ENCODE measurements at regions not wholly inside any gene's neighbourhood (a gene's known extent, or its start where the extent isn't known, plus 50 kb on each side); places are given as distances from the start of the nearest gene placed in this dataset.

- FAIRE-seq (no peak), DNase-seq (ENCODE audit: low read depth in 1 of 2, low spot score in 1 of 2) (no peak), ATAC-seq (no peak)
- Histone ChIP-seq H3K27ac (no peak overlapping the region), H3K4me2 (no peak overlapping the region), H3K4me1 (no peaks in the 10 kb centered on the region), H3K9me3 (no peaks in the 10 kb centered on the region), H3K4me3 (no peak overlapping the region)
- POLR2A ChIA-PET, result no interaction called here
- CTCF ChIA-PET, result interaction anchor here (1.5 to 3.9 kb wide), 2 partner anchors 8 to 12 kb away, joined by 4 to 20 read pairs; no protein-coding TSS in a partner anchor
- no peak for TF ChIP-seq HOXB13 (CRISPR knock-in tag; IDR thresholded peaks at IDR 0.05; ENCODE audit: low read depth)
- no peak for TF ChIP-seq FOSL2 (IDR thresholded peaks at IDR 0.05)
- no peak for TF ChIP-seq FOSL2 (CRISPR knock-in tag; IDR thresholded peaks at IDR 0.05)
- TF ChIP-seq ZSCAN20 (CRISPR knock-in tag; IDR thresholded peaks at IDR 0.05), result no peak
- TF ChIP-seq RNF2 (IDR thresholded peaks at IDR 0.05; ENCODE audit: borderline replicate concordance, low read depth), result no peak
- TF ChIP-seq RCOR1 (IDR thresholded peaks at IDR 0.05; ENCODE audit: low read depth, low read length), result no peak
- TF ChIP-seq, protein P1, sequence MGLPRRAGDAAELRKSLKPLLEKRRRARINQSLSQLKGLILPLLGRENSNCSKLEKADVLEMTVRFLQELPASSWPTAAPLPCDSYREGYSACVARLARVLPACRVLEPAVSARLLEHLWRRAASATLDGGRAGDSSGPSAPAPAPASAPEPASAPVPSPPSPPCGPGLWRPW (IDR thresholded peaks at IDR 0.05), result no peak
- no peak for TF ChIP-seq CBX8 (IDR thresholded peaks at IDR 0.05)
- no peak for TF ChIP-seq SREBF2 (IDR thresholded peaks at IDR 0.05)
- no peak for TF ChIP-seq FOXS1 (CRISPR knock-in tag; IDR thresholded peaks at IDR 0.05)
- TF ChIP-seq REST (IDR thresholded peaks at IDR 0.05), result no peak
- TF ChIP-seq ESRRA (IDR thresholded peaks at IDR 0.05; ENCODE audit: borderline replicate concordance, low read length), result no peak
- TF ChIP-seq CEBPB (IDR thresholded peaks at IDR 0.05), result no peak
- WGBS (ENCODE audit: missing lambda C conversion rate), result 48% methylated on average over 7 of the region's 7 CpGs
Measured at GRCh38 chr20:24370911-24371695, 98.3 kb upstream of the SYNDIG1 start.

- 58% methylated on average over 6 of the region's 6 CpGs for WGBS (ENCODE audit: missing lambda C conversion rate)
- H3K4me3 ChIP-seq, result no peak overlapping the region
- DNase-seq (ENCODE audit: low read depth in 1 of 2, low spot score in 1 of 2) (no peak), FAIRE-seq (no peak), ATAC-seq (no peak)
- no peak overlapping the region for H3K4me2 ChIP-seq
- TF ChIP-seq RCOR1 (IDR thresholded peaks at IDR 0.05; ENCODE audit: low read depth, low read length) (no peak), SMC3 (IDR thresholded peaks at IDR 0.05) (no peak), POLR2AphosphoS2 (conservative IDR thresholded peaks at IDR 0.05; ENCODE audit: low read length) (no peak), MYC (IDR thresholded peaks at IDR 0.05; ENCODE audit: borderline replicate concordance, low read length) (no peak), MAX (IDR thresholded peaks at IDR 0.05) (no peak), HEYL (CRISPR knock-in tag; IDR thresholded peaks at IDR 0.05) (no peak), HDAC2 (IDR thresholded peaks at IDR 0.05) (no peak), EHF (CRISPR knock-in tag; IDR thresholded peaks at IDR 0.05) (no peak), RFX5 (IDR thresholded peaks at IDR 0.05) (no peak), CEBPB (IDR thresholded peaks at IDR 0.05) (no peak), POLR2A (IDR thresholded peaks at IDR 0.05; ENCODE audit: low read length) (no peak), KDM1A (IDR thresholded peaks at IDR 0.05; ENCODE audit: low read depth) (no peak), EHMT2 (IDR thresholded peaks at IDR 0.05; ENCODE audit: low read depth) (no peak)
- TF ChIP-seq, protein P2, sequence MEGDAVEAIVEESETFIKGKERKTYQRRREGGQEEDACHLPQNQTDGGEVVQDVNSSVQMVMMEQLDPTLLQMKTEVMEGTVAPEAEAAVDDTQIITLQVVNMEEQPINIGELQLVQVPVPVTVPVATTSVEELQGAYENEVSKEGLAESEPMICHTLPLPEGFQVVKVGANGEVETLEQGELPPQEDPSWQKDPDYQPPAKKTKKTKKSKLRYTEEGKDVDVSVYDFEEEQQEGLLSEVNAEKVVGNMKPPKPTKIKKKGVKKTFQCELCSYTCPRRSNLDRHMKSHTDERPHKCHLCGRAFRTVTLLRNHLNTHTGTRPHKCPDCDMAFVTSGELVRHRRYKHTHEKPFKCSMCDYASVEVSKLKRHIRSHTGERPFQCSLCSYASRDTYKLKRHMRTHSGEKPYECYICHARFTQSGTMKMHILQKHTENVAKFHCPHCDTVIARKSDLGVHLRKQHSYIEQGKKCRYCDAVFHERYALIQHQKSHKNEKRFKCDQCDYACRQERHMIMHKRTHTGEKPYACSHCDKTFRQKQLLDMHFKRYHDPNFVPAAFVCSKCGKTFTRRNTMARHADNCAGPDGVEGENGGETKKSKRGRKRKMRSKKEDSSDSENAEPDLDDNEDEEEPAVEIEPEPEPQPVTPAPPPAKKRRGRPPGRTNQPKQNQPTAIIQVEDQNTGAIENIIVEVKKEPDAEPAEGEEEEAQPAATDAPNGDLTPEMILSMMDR (IDR thresholded peaks at IDR 0.05), result no peak
- TF ChIP-seq, protein P3, sequence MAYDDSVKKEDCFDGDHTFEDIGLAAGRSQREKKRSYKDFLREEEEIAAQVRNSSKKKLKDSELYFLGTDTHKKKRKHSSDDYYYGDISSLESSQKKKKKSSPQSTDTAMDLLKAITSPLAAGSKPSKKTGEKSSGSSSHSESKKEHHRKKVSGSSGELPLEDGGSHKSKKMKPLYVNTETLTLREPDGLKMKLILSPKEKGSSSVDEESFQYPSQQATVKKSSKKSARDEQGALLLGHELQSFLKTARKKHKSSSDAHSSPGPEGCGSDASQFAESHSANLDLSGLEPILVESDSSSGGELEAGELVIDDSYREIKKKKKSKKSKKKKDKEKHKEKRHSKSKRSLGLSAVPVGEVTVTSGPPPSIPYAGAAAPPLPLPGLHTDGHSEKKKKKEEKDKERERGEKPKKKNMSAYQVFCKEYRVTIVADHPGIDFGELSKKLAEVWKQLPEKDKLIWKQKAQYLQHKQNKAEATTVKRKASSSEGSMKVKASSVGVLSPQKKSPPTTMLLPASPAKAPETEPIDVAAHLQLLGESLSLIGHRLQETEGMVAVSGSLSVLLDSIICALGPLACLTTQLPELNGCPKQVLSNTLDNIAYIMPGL (CRISPR knock-in tag; IDR thresholded peaks at IDR 0.05; ENCODE audit: borderline replicate concordance), result no peak
- TF ChIP-seq, protein P4, sequence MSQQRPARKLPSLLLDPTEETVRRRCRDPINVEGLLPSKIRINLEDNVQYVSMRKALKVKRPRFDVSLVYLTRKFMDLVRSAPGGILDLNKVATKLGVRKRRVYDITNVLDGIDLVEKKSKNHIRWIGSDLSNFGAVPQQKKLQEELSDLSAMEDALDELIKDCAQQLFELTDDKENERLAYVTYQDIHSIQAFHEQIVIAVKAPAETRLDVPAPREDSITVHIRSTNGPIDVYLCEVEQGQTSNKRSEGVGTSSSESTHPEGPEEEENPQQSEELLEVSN (IDR thresholded peaks at IDR 0.05; ENCODE audit: borderline replicate concordance, low read depth), result no peak
- CTCF ChIA-PET, result interaction anchor here (3.9 kb wide), 1 partner anchor 11 kb away, joined by 20 read pairs; no protein-coding TSS in a partner anchor
- no peak overlapping the region for H3K27ac ChIP-seq
- no peaks in the 10 kb centered on the region for H3K9me3 ChIP-seq
- POLR2A ChIA-PET, result no interaction called here
- H3K4me1 ChIP-seq, result no peaks in the 10 kb centered on the region
Measured at GRCh38 chr20:24370249-24370648, 99.2 kb upstream of the SYNDIG1 start.

Data from A549 (cell line).